DND-41 (cell line): ENCODE measurements at regions not wholly inside any gene's neighbourhood (a gene's known extent, or its start where the extent isn't known, plus 50 kb on each side); places are given as distances from the start of the nearest gene placed in this dataset.

ENCODE experiments used
- ATAC-seq: fragments of 200-7000 bp; cut with Tn5 transposase; 3 replicates; pipeline ENCODE4 v1.9.1; 2021; ENCODE audit warnings: low read depth; ENCODE audit not compliant: insufficient read depth
- DNase-seq: peaks from one replicate; pipeline ENCODE4 v3.0.0-alpha.2; 2020
- H2AFZ ChIP-seq: 2 replicates; pipeline ENCODE4 v1.6.0; 2012; ENCODE audit warnings: low read depth, low read length
- H3K27ac ChIP-seq: 2 replicates; pipeline ENCODE4 v1.5.1; 2012; ENCODE audit warnings: low read length, inconsistent platforms
- H3K27me3 ChIP-seq: fragments of 200-600 bp; sonication (generic); 2 replicates; pipeline ENCODE4 v1.6.0; 2012; ENCODE audit warnings: low read length, mild to moderate bottlenecking, inconsistent platforms; ENCODE audit not compliant: insufficient read depth, poor library complexity
- H3K36me3 ChIP-seq: 2 replicates; pipeline ENCODE4 v1.5.1; 2012; ENCODE audit warnings: low read length, inconsistent platforms; ENCODE audit not compliant: insufficient read depth
- H3K4me1 ChIP-seq: 2 replicates; pipeline ENCODE4 v1.5.1; 2012; ENCODE audit warnings: mild to moderate bottlenecking, low read length; ENCODE audit not compliant: insufficient read depth
- H3K4me2 ChIP-seq: 2 replicates; pipeline ENCODE4 v1.6.0; 2012; ENCODE audit warnings: mild to moderate bottlenecking, moderate library complexity, low read length, inconsistent platforms; ENCODE audit not compliant: insufficient read depth
- H3K4me3 ChIP-seq, 2 experiments: fragments of 200-600 bp in 1 of 2; shearing (Covaris generic) in 1 of 2; 2 replicates each; pipeline ENCODE4 v1.5.1; 2012 to 2016; ENCODE audit warnings: inconsistent platforms in 2 of 2, low read length in 2 of 2, mild to moderate bottlenecking in 2 of 2, low read depth in 1 of 2, moderate library complexity in 1 of 2
- H3K79me2 ChIP-seq: 2 replicates; pipeline ENCODE4 v1.6.0; 2012; ENCODE audit warnings: low read length, inconsistent platforms; ENCODE audit not compliant: insufficient read depth
- H3K9ac ChIP-seq: 2 replicates; pipeline ENCODE4 v1.6.0; 2012; ENCODE audit warnings: low read depth, mild to moderate bottlenecking, inconsistent platforms, low read length, moderate library complexity
- H3K9me3 ChIP-seq: 2 replicates; pipeline ENCODE4 v1.5.1; 2012; ENCODE audit warnings: low read length, moderate library complexity, mild to moderate bottlenecking, inconsistent platforms; ENCODE audit not compliant: insufficient read depth, severe bottlenecking
- H4K20me1 ChIP-seq: 2 replicates; pipeline ENCODE4 v1.6.0; 2012; ENCODE audit warnings: low read length; ENCODE audit not compliant: insufficient read depth
- CTCF ChIP-seq: IDR thresholded peaks from 2 replicates; pipeline ENCODE4 v1.5.1; 2012; ENCODE audit warnings: borderline replicate concordance, low read length, moderate library complexity, mild to moderate bottlenecking; ENCODE audit not compliant: poor library complexity, severe bottlenecking; ENCODE audit errors: extremely low read depth
- EZH2 ChIP-seq: IDR thresholded peaks from 3 replicates; pipeline ENCODE4 v1.6.1; 2012; ENCODE audit warnings: borderline replicate concordance, low read depth, mild to moderate bottlenecking, moderate library complexity, low read length, inconsistent platforms; ENCODE audit not compliant: severe bottlenecking

GRCh38 chr6:30006170-30007131 is 54.6 kb upstream of the POLR1H start:
- no peaks in the 10 kb centered on the region for H3K9me3 ChIP-seq
- H3K79me2 ChIP-seq, result no peaks in the 10 kb centered on the region
- H3K4me1 ChIP-seq, result no peaks in the 10 kb centered on the region
- ATAC-seq, result no peak
- DNase-seq, result no peak
- peak overlapping the region in 1 of 2 experiments; percentile 40; a peak in 2 of 4 replicates for H3K4me3 ChIP-seq
- no peaks in the 10 kb centered on the region for H3K36me3 ChIP-seq
- no peak overlapping the region for H2AFZ ChIP-seq
- H3K27ac ChIP-seq, result no peak overlapping the region
- no peaks in the 10 kb centered on the region for H4K20me1 ChIP-seq
- no peaks in the 10 kb centered on the region for H3K27me3 ChIP-seq
- H3K9ac ChIP-seq, result no peak overlapping the region
- TF ChIP-seq CTCF (no peak), EZH2 (no peak)
- no peak overlapping the region for H3K4me2 ChIP-seq

- Histone ChIP-seq H2AFZ (no peak overlapping the region), H3K4me1 (no peaks in the 10 kb centered on the region), H3K27me3 (no peaks in the 10 kb centered on the region), H3K79me2 (no peaks in the 10 kb centered on the region), H3K27ac (no peak overlapping the region), H3K36me3 (no peaks in the 10 kb centered on the region), H4K20me1 (no peaks in the 10 kb centered on the region), H3K4me3 (no peak overlapping the region), H3K9ac (no peak overlapping the region), H3K4me2 (no peak overlapping the region), H3K9me3 (no peaks in the 10 kb centered on the region)
- ATAC-seq (no peak), DNase-seq (no peak)
- TF ChIP-seq CTCF (no peak), EZH2 (no peak)
Measured at GRCh38 chr6:30007132-30007764, 53.8 kb upstream of the POLR1H start.

GRCh38 chr6:30009113-30009512 is 52.0 kb upstream of the POLR1H start:
- H3K27me3 ChIP-seq, result no peaks in the 10 kb centered on the region
- no peak overlapping the region for H3K27ac ChIP-seq
- no peak overlapping the region for H3K4me2 ChIP-seq
- TF ChIP-seq EZH2 (no peak), CTCF (no peak)
- no peak overlapping the region for H2AFZ ChIP-seq
- H4K20me1 ChIP-seq, result no peaks in the 10 kb centered on the region
- no peak overlapping the region for H3K9ac ChIP-seq
- DNase-seq (no peak), ATAC-seq (no peak)
- H3K79me2 ChIP-seq, result no peaks in the 10 kb centered on the region
- no peak overlapping the region for H3K4me3 ChIP-seq
- H3K36me3 ChIP-seq, result no peaks in the 10 kb centered on the region
- no peaks in the 10 kb centered on the region for H3K9me3 ChIP-seq
- no peaks in the 10 kb centered on the region for H3K4me1 ChIP-seq
